HL-60 (cell line): ENCODE measurements at regions not wholly inside any gene's neighbourhood (a gene's known extent, or its start where the extent isn't known, plus 50 kb on each side); places are given as distances from the start of the nearest gene placed in this dataset.

Experiments used
- POLR2AphosphoS5 ChIP-seq: IDR thresholded peaks from 2 replicates; pipeline ENCODE4 v1.6.1; 2012; ENCODE audit warnings: low read depth
- REST ChIP-seq: IDR thresholded peaks from 2 replicates; pipeline ENCODE4 v1.6.1; 2012; ENCODE audit warnings: low read depth; ENCODE audit not compliant: insufficient replicate concordance
- SPI1 ChIP-seq: IDR thresholded peaks from 2 replicates; pipeline ENCODE4 v1.6.1; 2012; ENCODE audit warnings: low read depth, mild to moderate bottlenecking, borderline replicate concordance
- TF ChIP-seq, protein P1 (sequence below): IDR thresholded peaks from one replicate; pipeline ENCODE4 v1.5.1; 2011; ENCODE audit warnings: low read length, control low read depth, inconsistent platforms; ENCODE audit not compliant: insufficient read depth

GRCh38 chr12:92476844-92477243 is 225.9 kb upstream of the PLEKHG7 start:
- TF ChIP-seq, protein P1, sequence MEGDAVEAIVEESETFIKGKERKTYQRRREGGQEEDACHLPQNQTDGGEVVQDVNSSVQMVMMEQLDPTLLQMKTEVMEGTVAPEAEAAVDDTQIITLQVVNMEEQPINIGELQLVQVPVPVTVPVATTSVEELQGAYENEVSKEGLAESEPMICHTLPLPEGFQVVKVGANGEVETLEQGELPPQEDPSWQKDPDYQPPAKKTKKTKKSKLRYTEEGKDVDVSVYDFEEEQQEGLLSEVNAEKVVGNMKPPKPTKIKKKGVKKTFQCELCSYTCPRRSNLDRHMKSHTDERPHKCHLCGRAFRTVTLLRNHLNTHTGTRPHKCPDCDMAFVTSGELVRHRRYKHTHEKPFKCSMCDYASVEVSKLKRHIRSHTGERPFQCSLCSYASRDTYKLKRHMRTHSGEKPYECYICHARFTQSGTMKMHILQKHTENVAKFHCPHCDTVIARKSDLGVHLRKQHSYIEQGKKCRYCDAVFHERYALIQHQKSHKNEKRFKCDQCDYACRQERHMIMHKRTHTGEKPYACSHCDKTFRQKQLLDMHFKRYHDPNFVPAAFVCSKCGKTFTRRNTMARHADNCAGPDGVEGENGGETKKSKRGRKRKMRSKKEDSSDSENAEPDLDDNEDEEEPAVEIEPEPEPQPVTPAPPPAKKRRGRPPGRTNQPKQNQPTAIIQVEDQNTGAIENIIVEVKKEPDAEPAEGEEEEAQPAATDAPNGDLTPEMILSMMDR = no peak
- TF ChIP-seq REST (no peak), POLR2AphosphoS5 (no peak), SPI1 (no peak)
